ENCODE measurements at regions not wholly inside any gene's neighbourhood (a gene's known extent, or its start where the extent isn't known, plus 50 kb on each side); places are given as distances from the start of the nearest gene placed in this dataset.

GRCh38 chr9:87167161-87167560, 219.9 kb upstream of the GAS1 start:
- Histone ChIP-seq H3K4me1 (ENCODE audit: insufficient read depth, low read length) (no peaks in the 10 kb centered on the region), H3K9ac (ENCODE audit: extremely low read depth, insufficient read length, low read length) (no peak overlapping the region), H2BK15ac (ENCODE audit: low read depth, low read length) (no peak overlapping the region), H3K27me3 (ENCODE audit: insufficient read depth, low read length) (no peaks in the 10 kb centered on the region), H4K5ac (ENCODE audit: insufficient read length, low read depth, low read length) (no peak overlapping the region), H3K56ac (ENCODE audit: insufficient read length, low read depth, low read length) (no peak overlapping the region), H4K91ac (ENCODE audit: insufficient read length, low read depth, low read length) (no peak overlapping the region), H3K4me2 (ENCODE audit: insufficient read depth, insufficient read length, low read length) (no peak overlapping the region), H3K9me3 (ENCODE audit: control insufficient read depth, low read depth, low read length) (no peaks in the 10 kb centered on the region), H4K20me1 (ENCODE audit: control insufficient read depth, insufficient read depth, insufficient read length) (no peaks in the 10 kb centered on the region), H3K79me2 (ENCODE audit: insufficient read depth, low read length) (no peaks in the 10 kb centered on the region), H3K23ac (ENCODE audit: insufficient read length, low read depth, low read length) (no peak overlapping the region), H2BK12ac (ENCODE audit: insufficient read length, low read depth, low read length) (no peak overlapping the region), H3K79me1 (ENCODE audit: insufficient read depth, low read depth, low read length, poor library complexity, severe bottlenecking) (no peaks in the 10 kb centered on the region), H2AK5ac (ENCODE audit: insufficient read length, low read length) (no peak overlapping the region), H2BK5ac (ENCODE audit: insufficient read length, low read length) (no peak overlapping the region), H2BK20ac (ENCODE audit: low read depth, low read length, poor library complexity, severe bottlenecking) (no peak overlapping the region), H3K18ac (ENCODE audit: insufficient read length, low read depth, low read length) (no peak overlapping the region), H3K4ac (ENCODE audit: low read depth, low read length) (no peak overlapping the region), H3K23me2 (ENCODE audit: insufficient read length, low read depth, low read length, poor library complexity, severe bottlenecking) (no peaks in the 10 kb centered on the region), H3K14ac (ENCODE audit: insufficient read depth, low read length) (no peak overlapping the region), H2AFZ (ENCODE audit: low read length) (no peak overlapping the region), H2BK120ac (ENCODE audit: low read depth, low read length, poor library complexity, severe bottlenecking) (no peak overlapping the region), H3K27ac (ENCODE audit: insufficient read length, low read depth, low read length) (no peak overlapping the region), H4K8ac (replicated peaks; ENCODE audit: insufficient read length, low read depth, low read length) (no peak overlapping the region), H3T11ph (ENCODE audit: low read length) (no peak overlapping the region)
- no peak for DNase-seq
- no peaks in the 10 kb centered on the region for H3K36me3 Mint-ChIP-seq (ENCODE audit: insufficient read depth in 1 of 3, low read depth in 3 of 3)
- WGBS (ENCODE audit: extremely low coverage, insufficient read length, low lambda C conversion rate), result no CpG with 5 or more reads among the region's 5 CpGs
- H3K4me1 Mint-ChIP-seq, result no peaks in the 10 kb centered on the region
- no peaks in the 10 kb centered on the region for H3K27me3 Mint-ChIP-seq (ENCODE audit: low read depth)
- H3K4me3 Mint-ChIP-seq, result no peak overlapping the region
- H3K27ac Mint-ChIP-seq, result no peak overlapping the region
- TF ChIP-seq, protein P1, sequence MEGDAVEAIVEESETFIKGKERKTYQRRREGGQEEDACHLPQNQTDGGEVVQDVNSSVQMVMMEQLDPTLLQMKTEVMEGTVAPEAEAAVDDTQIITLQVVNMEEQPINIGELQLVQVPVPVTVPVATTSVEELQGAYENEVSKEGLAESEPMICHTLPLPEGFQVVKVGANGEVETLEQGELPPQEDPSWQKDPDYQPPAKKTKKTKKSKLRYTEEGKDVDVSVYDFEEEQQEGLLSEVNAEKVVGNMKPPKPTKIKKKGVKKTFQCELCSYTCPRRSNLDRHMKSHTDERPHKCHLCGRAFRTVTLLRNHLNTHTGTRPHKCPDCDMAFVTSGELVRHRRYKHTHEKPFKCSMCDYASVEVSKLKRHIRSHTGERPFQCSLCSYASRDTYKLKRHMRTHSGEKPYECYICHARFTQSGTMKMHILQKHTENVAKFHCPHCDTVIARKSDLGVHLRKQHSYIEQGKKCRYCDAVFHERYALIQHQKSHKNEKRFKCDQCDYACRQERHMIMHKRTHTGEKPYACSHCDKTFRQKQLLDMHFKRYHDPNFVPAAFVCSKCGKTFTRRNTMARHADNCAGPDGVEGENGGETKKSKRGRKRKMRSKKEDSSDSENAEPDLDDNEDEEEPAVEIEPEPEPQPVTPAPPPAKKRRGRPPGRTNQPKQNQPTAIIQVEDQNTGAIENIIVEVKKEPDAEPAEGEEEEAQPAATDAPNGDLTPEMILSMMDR (conservative IDR thresholded peaks at IDR 0.05), result peak; percentile 17; the same call in 1 of the 3 replicates
- H3K9me3 Mint-ChIP-seq, result no peaks in the 10 kb centered on the region
